ENCODE measurements at regions not wholly inside any gene's neighbourhood (a gene's known extent, or its start where the extent isn't known, plus 50 kb on each side); places are given as distances from the start of the nearest gene placed in this dataset.

- no peaks in the 10 kb centered on the region for H3K4me1 ChIP-seq (ENCODE audit: insufficient read depth, low read length)
- no peaks in the 10 kb centered on the region for H3K79me2 ChIP-seq (ENCODE audit: low read length)
- H3K9me3 ChIP-seq (ENCODE audit: low read length): no peaks in the 10 kb centered on the region
- peaks cover 40% of the 10 kb centered on the region for H3K27me3 ChIP-seq (ENCODE audit: low read length)
- H3K9ac ChIP-seq (ENCODE audit: low read length): no peak overlapping the region
- H4K20me1 ChIP-seq (ENCODE audit: low read length): no peaks in the 10 kb centered on the region
- no peaks in the 10 kb centered on the region for H3K9me2 ChIP-seq (replicated peaks; ENCODE audit: low read length)
- TF ChIP-seq EZH2phosphoT487 (IDR thresholded peaks at IDR 0.05; ENCODE audit: borderline replicate concordance, low read length) (no peak), EZH2 (IDR thresholded peaks at IDR 0.05; ENCODE audit: low read length, unreplicated experiment) (no peak), CTCF (conservative IDR thresholded peaks at IDR 0.05; ENCODE audit: low read depth, low read length) (no peak)
- no peak for DNase-seq
- no peaks in the 10 kb centered on the region for H3K36me3 ChIP-seq (ENCODE audit: low read depth, low read length)
- H3K4me3 ChIP-seq (ENCODE audit: low read length): no peak overlapping the region
- no peaks in the 10 kb centered on the region for H3F3A ChIP-seq (ENCODE audit: low read length, unreplicated experiment)
- POLR2A ChIA-PET (ENCODE audit: unreplicated experiment): no interaction called here
- intact Hi-C loops (cut with micrococcal nuclease): no loop called here
- BruUV-seq (replicated peaks): no TSS peak
- H3K4me2 ChIP-seq (ENCODE audit: low read length): no peak overlapping the region
- CTCF ChIA-PET: no interaction called here
- H3K27ac ChIP-seq (ENCODE audit: low read length): no peak overlapping the region
- no peak overlapping the region for H2AFZ ChIP-seq (ENCODE audit: low read length)
- ATAC-seq: no peak
These were observed 58.1 kb upstream of the ERG start for GRCh38 chr21:38556390-38556789.

- POLR2A ChIA-PET (ENCODE audit: unreplicated experiment): no interaction called here
These were observed 62.9 kb upstream of the ERG start for GRCh38 chr21:38561205-38561604.

More at GRCh38 chr21:38561205-38561604, 62.9 kb upstream of the ERG start:
- DNase-seq (no peak), ATAC-seq (no peak)
- H3K9me2 ChIP-seq (replicated peaks; ENCODE audit: low read length): no peaks in the 10 kb centered on the region
- no peak overlapping the region for H3K9ac ChIP-seq (ENCODE audit: low read length)
- TF ChIP-seq EZH2 (IDR thresholded peaks at IDR 0.05; ENCODE audit: low read length, unreplicated experiment): no peak
- no peak for TF ChIP-seq CTCF (conservative IDR thresholded peaks at IDR 0.05; ENCODE audit: low read depth, low read length)
- no peak for TF ChIP-seq EZH2phosphoT487 (IDR thresholded peaks at IDR 0.05; ENCODE audit: borderline replicate concordance, low read length)
- no peak overlapping the region for H3K4me2 ChIP-seq (ENCODE audit: low read length)
- no peak overlapping the region for H2AFZ ChIP-seq (ENCODE audit: low read length)
- no TSS peak for BruUV-seq (replicated peaks)
- no peak overlapping the region for H3K27ac ChIP-seq (ENCODE audit: low read length)
- H3K27me3 ChIP-seq (ENCODE audit: low read length): peaks cover 55% of the 10 kb centered on the region
- no peak overlapping the region for H3K4me3 ChIP-seq (ENCODE audit: low read length)
- H3K9me3 ChIP-seq (ENCODE audit: low read length): no peaks in the 10 kb centered on the region
- H3K79me2 ChIP-seq (ENCODE audit: low read length): no peaks in the 10 kb centered on the region
- no peaks in the 10 kb centered on the region for H3K4me1 ChIP-seq (ENCODE audit: insufficient read depth, low read length)
- intact Hi-C loops (cut with micrococcal nuclease): no loop called here
- H3K36me3 ChIP-seq (ENCODE audit: low read depth, low read length): no peaks in the 10 kb centered on the region
- CTCF ChIA-PET: no interaction called here
- H3F3A ChIP-seq (ENCODE audit: low read length, unreplicated experiment): no peaks in the 10 kb centered on the region
- no peaks in the 10 kb centered on the region for H4K20me1 ChIP-seq (ENCODE audit: low read length)
